OCI-LY3 (cell line): ENCODE measurements at regions not wholly inside any gene's neighbourhood (a gene's known extent, or its start where the extent isn't known, plus 50 kb on each side); places are given as distances from the start of the nearest gene placed in this dataset.

Experiments
- H2AFZ ChIP-seq: fragments of 200-600, 300-600 bp; shearing (Covaris generic); 2 replicates; pipeline ENCODE4 v1.6.0; 2014; ENCODE audit warnings: antibody characterized with exemption, low read depth, low read length
- H3K27ac ChIP-seq: fragments of 200-600, 300-600 bp; sonication (generic); 2 replicates; pipeline ENCODE4 v1.5.1; 2014; ENCODE audit warnings: mild to moderate bottlenecking, low read length, moderate library complexity, mixed read lengths
- H3K27me3 ChIP-seq: fragments of 200-600, 300-600 bp; sonication (generic); 2 replicates; pipeline ENCODE4 v1.6.1; 2014; ENCODE audit warnings: low read depth, low read length, mixed read lengths
- H3K36me3 ChIP-seq: fragments of 200-600, 300-600 bp; sonication (generic); replicated peaks from 2 replicates; pipeline ENCODE3; 2014; ENCODE audit warnings: low read depth, low read length, mixed read lengths
- H3K4me1 ChIP-seq: fragments of 300-600, 200-600 bp; sonication (generic); 2 replicates; pipeline ENCODE4 v1.6.1; 2014; ENCODE audit warnings: low read length, mixed read lengths
- H3K4me2 ChIP-seq: fragments of 200-600, 300-600 bp; sonication (generic); 2 replicates; pipeline ENCODE4 v1.6.1; 2014; ENCODE audit warnings: low read length, mixed read lengths
- H3K4me3 ChIP-seq: fragments of 300-600, 200-600 bp; sonication (generic); 2 replicates; pipeline ENCODE4 v1.5.1; 2014; ENCODE audit warnings: antibody characterized with exemption, mild to moderate bottlenecking, low read length, moderate library complexity
- H3K79me2 ChIP-seq: fragments of 300-600, 200-600 bp; shearing (Covaris generic); 2 replicates; pipeline ENCODE4 v1.6.1; 2014; ENCODE audit warnings: mild to moderate bottlenecking, low read length, mixed read lengths
- H3K9ac ChIP-seq: fragments of 300-600, 200-600 bp; shearing (Covaris generic); 2 replicates; pipeline ENCODE4 v1.6.0; 2014; ENCODE audit warnings: mild to moderate bottlenecking, low read length, moderate library complexity
- H3K9me3 ChIP-seq: fragments of 200-600, 300-600 bp; shearing (Covaris generic); 2 replicates; pipeline ENCODE4 v1.6.1; 2014; ENCODE audit warnings: low read length, mixed read lengths; ENCODE audit not compliant: insufficient read depth
- H4K20me1 ChIP-seq: fragments of 200-600, 300-600 bp; sonication (generic); 2 replicates; pipeline ENCODE4 v1.6.1; 2016; ENCODE audit warnings: low read length, mixed read lengths; ENCODE audit not compliant: insufficient read depth
- CTCF ChIP-seq: fragments of 200-600, 300-600 bp; sonication (generic); IDR thresholded peaks from 2 replicates; pipeline ENCODE4 v1.5.1; 2014; ENCODE audit warnings: antibody characterized with exemption, low read length, low read depth
- EZH2phosphoT487 ChIP-seq: fragments of 200-600 bp; shearing (Covaris generic); IDR thresholded peaks from 2 replicates; pipeline ENCODE4 v1.6.1; 2018; ENCODE audit warnings: antibody characterized with exemption, mixed run types, low read depth

GRCh38 chr2:236396818-236397350 lies 132.7 kb upstream of the ASB18 start:
- no peaks in the 10 kb centered on the region for H3K4me1 ChIP-seq

GRCh38 chr2:236397681-236398080 lies 133.5 kb upstream of the ASB18 start:
- no peaks in the 10 kb centered on the region for H3K9me3 ChIP-seq
- no peak overlapping the region for H2AFZ ChIP-seq
- H3K27ac ChIP-seq, result no peak overlapping the region
- H3K4me2 ChIP-seq, result no peak overlapping the region
- no peaks in the 10 kb centered on the region for H3K4me1 ChIP-seq
- no peaks in the 10 kb centered on the region for H3K36me3 ChIP-seq
- no peaks in the 10 kb centered on the region for H4K20me1 ChIP-seq
- no peak overlapping the region for H3K9ac ChIP-seq
- TF ChIP-seq EZH2phosphoT487 (no peak), CTCF (no peak)
- no peak overlapping the region for H3K4me3 ChIP-seq
- H3K27me3 ChIP-seq, result no peaks in the 10 kb centered on the region
- no peaks in the 10 kb centered on the region for H3K79me2 ChIP-seq

More at GRCh38 chr2:236396818-236397350, 132.7 kb upstream of the ASB18 start:
- H3K9me3 ChIP-seq, result no peaks in the 10 kb centered on the region
- no peak for TF ChIP-seq CTCF
- TF ChIP-seq EZH2phosphoT487, result no peak
- no peak overlapping the region for H3K4me3 ChIP-seq
- no peaks in the 10 kb centered on the region for H4K20me1 ChIP-seq
- no peak overlapping the region for H2AFZ ChIP-seq
- no peak overlapping the region for H3K9ac ChIP-seq
- no peaks in the 10 kb centered on the region for H3K79me2 ChIP-seq
- H3K27me3 ChIP-seq, result no peaks in the 10 kb centered on the region
- H3K36me3 ChIP-seq, result no peaks in the 10 kb centered on the region
- H3K27ac ChIP-seq, result no peak overlapping the region
- H3K4me2 ChIP-seq, result no peak overlapping the region

- Histone ChIP-seq H3K27ac (no peak overlapping the region), H4K20me1 (no peaks in the 10 kb centered on the region), H3K79me2 (no peaks in the 10 kb centered on the region), H2AFZ (no peak overlapping the region), H3K9me3 (no peaks in the 10 kb centered on the region), H3K27me3 (no peaks in the 10 kb centered on the region), H3K36me3 (no peaks in the 10 kb centered on the region), H3K4me1 (no peaks in the 10 kb centered on the region), H3K4me2 (no peak overlapping the region), H3K9ac (no peak overlapping the region), H3K4me3 (no peak overlapping the region)
- TF ChIP-seq CTCF (no peak), EZH2phosphoT487 (no peak)
Measured at GRCh38 chr2:236399409-236399808, 135.2 kb upstream of the ASB18 start.

DNA sequence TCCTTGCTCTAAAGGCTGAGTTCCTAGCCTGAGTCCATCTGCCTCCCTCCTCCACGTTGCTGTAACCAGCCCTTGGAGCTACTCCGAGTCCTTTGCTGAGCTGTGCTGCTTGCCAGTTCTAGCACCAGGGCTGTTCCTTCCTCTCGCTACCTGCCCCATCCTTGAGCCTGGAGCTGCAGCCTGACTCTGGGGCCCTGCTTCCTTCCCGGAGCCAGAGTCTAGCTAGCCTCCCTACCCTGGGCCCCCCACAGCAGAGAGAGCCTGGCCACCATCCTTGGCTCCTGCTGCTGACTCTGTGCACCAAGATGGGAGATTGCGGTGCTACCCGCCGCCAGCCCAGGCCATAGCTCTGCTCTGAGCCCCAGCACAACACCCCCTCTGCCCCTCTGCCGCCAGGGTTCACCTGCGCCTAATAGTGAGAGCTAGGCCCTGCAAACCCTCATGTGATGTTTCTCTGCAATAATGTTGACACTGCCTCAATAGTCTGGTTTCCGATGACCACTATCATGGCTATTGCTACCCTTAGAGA lies 135.9 kb upstream of the ASB18 start:
- no peak for TF ChIP-seq CTCF
- no peak for TF ChIP-seq EZH2phosphoT487
- Histone ChIP-seq H3K27me3 (no peaks in the 10 kb centered on the region), H4K20me1 (no peaks in the 10 kb centered on the region), H3K4me2 (no peak overlapping the region), H3K9ac (no peak overlapping the region), H3K27ac (no peak overlapping the region), H3K36me3 (no peaks in the 10 kb centered on the region), H3K79me2 (no peaks in the 10 kb centered on the region), H3K4me1 (no peaks in the 10 kb centered on the region), H2AFZ (no peak overlapping the region), H3K4me3 (no peak overlapping the region), H3K9me3 (no peaks in the 10 kb centered on the region)
